SK-N-DZ (cell line): ENCODE measurements at regions not wholly inside any gene's neighbourhood (a gene's known extent, or its start where the extent isn't known, plus 50 kb on each side); places are given as distances from the start of the nearest gene placed in this dataset.

Experiments
- DNase-seq: peaks from one replicate; pipeline ENCODE4 v3.0.0-alpha.2; 2015; ENCODE audit warnings: low spot score

GRCh38 chr4:84441758-84442377, 57.2 kb downstream of the NKX6-1 start:
- no peak for DNase-seq

GRCh38 chr4:84439996-84440395, 59.1 kb downstream of the NKX6-1 start:
- DNase-seq: no peak

GRCh38 chr4:84436812-84437211, 62.3 kb downstream of the NKX6-1 start:
- DNase-seq: no peak

DNA sequence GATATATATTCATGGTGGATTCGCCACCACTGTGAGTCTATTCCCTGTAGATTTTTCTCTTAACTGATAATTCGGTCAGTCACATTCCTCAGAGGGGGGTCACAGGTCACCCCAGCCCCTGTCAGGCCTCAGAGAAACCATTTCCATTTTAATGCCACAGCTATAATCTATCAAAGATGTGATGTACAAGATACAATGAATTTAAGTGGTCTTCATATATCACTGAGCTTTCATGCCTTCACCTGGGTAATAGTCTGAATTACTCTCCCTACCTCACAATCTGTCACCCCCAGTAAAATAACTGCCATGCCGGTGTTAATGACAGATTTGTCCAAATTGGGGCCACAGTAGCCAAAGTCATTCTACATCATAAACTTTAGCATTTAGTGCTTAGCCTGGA, 64.7 kb downstream of the NKX6-1 start:
- no peak for DNase-seq

DNA sequence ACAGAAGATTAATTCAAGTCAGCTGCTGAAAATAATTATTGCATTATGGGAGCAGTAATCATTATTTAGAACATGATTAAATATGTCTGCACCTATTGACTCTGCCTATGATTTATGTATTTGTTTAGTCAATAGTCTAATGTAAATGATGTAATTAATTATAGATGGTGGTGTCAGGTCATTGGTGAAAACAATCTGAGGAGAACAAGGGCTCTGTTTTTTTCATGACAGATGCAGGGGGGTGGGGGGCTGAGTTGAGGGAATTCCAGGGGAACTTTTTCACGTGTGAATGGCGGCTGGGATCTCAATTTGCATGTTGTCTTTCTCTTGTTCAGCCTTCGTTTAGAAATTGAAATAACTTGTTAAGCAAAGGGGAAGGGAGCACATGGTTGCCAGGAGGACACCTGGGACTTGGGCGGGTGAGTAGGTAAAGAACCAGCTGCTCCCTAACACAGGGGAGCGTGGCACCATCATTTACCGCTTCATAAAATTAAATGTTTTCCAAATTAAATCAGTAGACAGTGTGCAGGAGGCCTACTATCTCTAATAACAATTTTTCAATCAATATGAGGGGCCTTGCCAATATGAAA, 65.4 kb downstream of the NKX6-1 start:
- no peak for DNase-seq

DNA sequence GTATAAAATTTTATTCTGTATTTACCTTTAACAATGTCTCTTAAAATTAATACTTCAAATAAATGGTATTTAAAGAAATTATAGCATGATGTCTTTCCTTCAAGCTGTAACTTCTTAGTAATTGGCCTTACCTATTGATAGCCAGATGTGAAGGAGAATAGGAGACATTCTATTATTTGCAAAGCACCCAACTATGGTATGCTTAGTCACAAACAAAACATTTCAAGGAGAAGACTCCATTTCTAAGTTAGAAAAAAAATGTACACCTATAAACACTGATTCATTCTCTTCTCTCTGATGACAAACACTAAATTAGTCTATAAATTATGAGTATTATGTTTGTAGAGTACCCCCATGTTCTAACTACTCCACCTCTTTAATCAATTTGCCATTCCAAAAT, 66.4 kb downstream of the NKX6-1 start:
- no peak for DNase-seq

- DNase-seq: no peak
Measured at GRCh38 chr4:84420608-84421007, 78.5 kb downstream of the NKX6-1 start.

- DNase-seq: no peak
Measured at GRCh38 chr4:84419201-84419600, 79.9 kb downstream of the NKX6-1 start.

DNA sequence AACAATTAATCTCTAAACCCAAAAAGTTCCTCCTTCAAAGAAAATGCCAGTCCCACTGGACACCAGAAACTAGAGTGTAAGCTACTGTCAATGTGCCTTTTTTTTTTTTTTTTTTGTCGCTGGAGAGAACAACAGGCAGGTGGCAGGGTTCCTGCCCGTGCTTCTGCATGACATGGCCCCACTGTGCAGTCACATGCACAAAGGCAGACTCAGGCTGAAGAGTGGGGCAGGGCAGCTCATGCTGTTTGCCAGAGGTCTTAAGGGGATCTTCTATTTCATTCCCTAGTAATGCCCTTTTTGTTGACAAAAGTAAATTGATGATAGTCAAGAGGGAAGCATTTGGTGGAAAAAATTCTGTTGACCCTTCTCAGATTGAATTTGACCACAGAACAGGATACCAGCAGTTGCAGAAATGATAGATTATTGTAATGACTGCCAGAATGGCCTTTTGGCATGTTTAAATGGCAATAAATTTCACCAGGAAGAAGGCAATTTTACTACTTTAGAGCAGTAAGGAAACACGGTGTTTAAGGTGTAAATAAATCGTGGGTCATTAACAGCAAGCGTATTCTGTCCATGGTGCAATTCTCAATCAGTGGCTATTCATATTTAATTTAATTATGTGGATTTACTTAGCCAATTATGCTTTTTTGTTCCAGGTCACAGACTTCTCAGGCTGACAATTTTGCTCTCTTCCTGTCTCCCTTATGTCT, 80.9 kb downstream of the NKX6-1 start:
- DNase-seq: no peak

DNA sequence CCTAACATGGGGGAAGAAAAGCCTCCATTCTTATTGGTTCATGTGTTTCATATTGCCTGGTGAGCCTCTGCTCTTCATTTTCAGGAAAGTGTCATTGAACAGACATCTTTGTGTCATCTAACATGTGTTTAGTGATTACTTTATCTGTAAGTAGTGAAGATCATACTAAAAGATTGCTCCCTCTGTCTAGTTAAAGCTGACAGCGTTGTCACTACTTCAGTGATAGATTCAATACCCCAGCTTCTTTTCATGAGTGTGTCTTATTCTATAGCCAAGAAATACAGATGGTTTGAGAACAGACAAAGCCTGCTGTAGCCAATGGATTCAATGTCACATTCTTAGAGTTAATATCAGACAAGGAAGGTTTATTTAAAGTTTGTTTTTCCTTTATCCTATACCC, 85.1 kb downstream of the NKX6-1 start:
- peak; percentile 7 for DNase-seq

DNA sequence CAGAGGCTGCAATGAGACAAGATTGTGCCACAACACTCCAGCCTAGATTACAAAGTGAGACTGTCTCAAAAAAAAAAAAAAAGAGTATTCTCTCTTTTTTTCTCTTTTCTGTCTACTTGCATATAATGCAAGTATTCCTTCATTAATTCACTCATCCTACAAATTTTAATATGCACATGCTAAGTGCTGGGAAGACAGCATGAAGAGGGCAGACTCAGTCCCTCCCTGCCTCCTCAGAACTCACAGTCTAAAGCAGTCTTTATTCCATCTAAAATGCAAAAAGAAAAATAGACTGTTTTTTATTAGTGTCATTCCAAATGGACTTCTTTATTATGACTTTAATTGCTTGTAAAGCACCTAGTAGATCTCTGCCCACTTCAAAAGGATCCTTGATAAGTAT, 85.6 kb downstream of the NKX6-1 start:
- DNase-seq: no peak

GRCh38 chr4:84412062-84412461, 87.0 kb downstream of the NKX6-1 start:
- no peak for DNase-seq

- DNase-seq: no peak
Measured at GRCh38 chr4:84407554-84408407, 91.3 kb downstream of the NKX6-1 start.

DNA sequence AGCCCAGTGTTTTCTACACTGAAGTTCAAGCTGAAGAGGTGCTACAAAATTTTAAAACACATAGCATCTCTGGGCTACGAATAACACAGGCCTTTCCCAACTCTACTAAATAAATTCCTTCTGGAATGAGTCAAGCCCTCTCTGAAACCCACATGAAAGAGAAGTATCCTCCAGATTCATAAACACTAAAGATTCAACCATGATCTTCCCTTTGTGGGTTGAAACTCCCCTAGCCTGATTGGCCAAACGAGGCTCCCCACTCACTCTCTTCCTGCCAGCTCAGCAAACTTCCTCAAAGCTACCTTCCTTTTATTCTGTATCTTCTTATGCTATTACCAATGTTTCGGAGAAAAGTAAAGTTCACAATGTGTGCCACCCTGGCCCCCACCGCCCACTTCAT, 95.4 kb downstream of the NKX6-1 start:
- no peak for DNase-seq

- DNase-seq: no peak
Measured at GRCh38 chr4:84401701-84402306, 97.3 kb downstream of the NKX6-1 start.

- no peak for DNase-seq
Measured at GRCh38 chr4:84394386-84394785, 104.7 kb downstream of the NKX6-1 start.

DNA sequence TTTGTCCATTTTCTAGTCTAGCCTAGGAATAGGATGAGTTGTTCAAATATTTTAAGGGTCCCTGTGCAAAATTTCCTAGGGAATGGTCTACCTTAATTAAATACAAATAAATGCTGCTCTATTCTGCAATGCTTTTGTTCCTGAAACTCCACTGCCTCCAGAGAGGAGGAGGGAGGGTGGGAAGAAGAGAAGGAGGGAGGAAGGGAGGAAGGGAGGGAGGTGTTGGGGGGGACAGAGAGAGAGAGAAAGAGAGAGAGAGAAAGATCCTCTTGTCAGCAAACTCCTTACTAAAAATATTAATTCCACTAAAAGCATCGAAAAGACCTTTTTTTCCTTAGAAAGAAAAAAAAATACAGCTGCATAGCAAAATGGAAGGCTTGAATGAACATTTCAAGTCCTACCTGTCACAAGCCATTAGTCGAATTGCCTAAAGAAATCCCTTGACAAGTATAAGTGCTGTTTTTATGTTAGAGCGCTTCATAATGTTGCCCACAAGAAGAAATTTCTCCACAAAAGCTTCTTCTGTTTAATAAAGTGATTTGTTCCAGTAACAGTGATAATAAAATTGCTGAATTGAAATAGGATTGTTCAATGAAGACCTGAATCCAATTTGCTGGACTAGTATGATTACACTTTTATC, 106.0 kb downstream of the NKX6-1 start:
- no peak for DNase-seq

- DNase-seq: no peak
Measured at GRCh38 chr4:84389406-84389805, 109.7 kb downstream of the NKX6-1 start.

- no peak for DNase-seq
Measured at GRCh38 chr4:84385203-84385602, 113.9 kb downstream of the NKX6-1 start.

GRCh38 chr4:84384801-84385200, 114.3 kb downstream of the NKX6-1 start:
- no peak for DNase-seq

GRCh38 chr4:84381759-84382158, 117.3 kb downstream of the NKX6-1 start:
- DNase-seq: no peak
